CD4-positive, alpha-beta memory T cell (primary cell): ENCODE measurements at regions not wholly inside any gene's neighbourhood (a gene's known extent, or its start where the extent isn't known, plus 50 kb on each side); places are given as distances from the start of the nearest gene placed in this dataset.
A peak's percentile ranks its signal among the peaks of the same experiment; 100 is the strongest.

Experiments used
- CTCF ChIA-PET: fragments of 350-600 bp; sonication (Branson Sonifier 250); formaldehyde crosslinking; loops from one replicate; lab custom pipeline; 2021; ENCODE audit warnings: inconsistent platforms; ENCODE audit not compliant: partially characterized antibody; lab: Charles Lee
- POLR2A ChIA-PET: fragments of 350-600 bp; sonication (Branson Sonifier 250); formaldehyde crosslinking; loops from one replicate; lab custom pipeline; 2021; ENCODE audit not compliant: partially characterized antibody; lab: Charles Lee
- DNase-seq, 5 donors: peaks; one replicate each; pipeline versions ENCODE4 v3.0.0 to v3.0.0-alpha.2; 2020 to 2022; ENCODE audit warnings: mixed read lengths in 1 of 5
- H3K27ac ChIP-seq: one replicate; pipeline ENCODE4 v1.7.0; 2013; ENCODE audit warnings: low read depth, low read length
- H3K27me3 ChIP-seq: 2 replicates; pipeline ENCODE4 v1.7.0; 2013; ENCODE audit warnings: mild to moderate bottlenecking, low read length, moderate library complexity; ENCODE audit not compliant: insufficient read depth
- H3K36me3 ChIP-seq: 2 replicates; pipeline ENCODE4 v1.7.0; 2013; ENCODE audit warnings: mild to moderate bottlenecking, low read length, moderate library complexity; ENCODE audit not compliant: insufficient read depth
- H3K4me1 ChIP-seq: 2 replicates; pipeline ENCODE4 v1.7.0; 2013; ENCODE audit warnings: mild to moderate bottlenecking, low read length, moderate library complexity; ENCODE audit not compliant: insufficient read depth
- H3K4me3 ChIP-seq, 2 donors: one replicate each; pipeline ENCODE4 v1.7.0; 2013; ENCODE audit warnings: low read length in 2 of 2, mild to moderate bottlenecking in 1 of 2
- H3K9me3 ChIP-seq, 2 donors: one replicate each; pipeline ENCODE4 v1.7.0; 2013; ENCODE audit warnings: low read length in 2 of 2, control low read depth in 1 of 2; ENCODE audit not compliant: control insufficient read depth in 1 of 2
- H3K27ac Mint-ChIP-seq, 7 donors: one replicate each; pipeline ENCODE4 v1.8.0; 2020 to 2021; ENCODE audit warnings: mixed read lengths in 7 of 7, mild to moderate bottlenecking in 6 of 7, inconsistent platforms in 3 of 7, moderate library complexity in 3 of 7
- H3K27me3 Mint-ChIP-seq, 2 donors: one replicate each; pipeline ENCODE4 v1.8.0; 2020 to 2021; ENCODE audit warnings: mixed read lengths in 2 of 2
- H3K36me3 Mint-ChIP-seq, 2 donors: one replicate each; pipeline ENCODE4 v1.8.0; 2020 to 2021; ENCODE audit warnings: mixed read lengths in 2 of 2, inconsistent platforms in 1 of 2, mild to moderate bottlenecking in 1 of 2
- H3K4me1 Mint-ChIP-seq, 4 donors: one replicate each; pipeline ENCODE4 v1.8.0; 2020 to 2021; ENCODE audit warnings: mixed read lengths in 4 of 4, mild to moderate bottlenecking in 1 of 4
- H3K4me3 Mint-ChIP-seq, 8 donors: one replicate each; pipeline ENCODE4 v1.8.0; 2020 to 2021; ENCODE audit warnings: mixed read lengths in 8 of 8, mild to moderate bottlenecking in 7 of 8, moderate library complexity in 6 of 8, inconsistent platforms in 3 of 8
- H3K9me3 Mint-ChIP-seq, 8 donors: one replicate each; pipeline ENCODE4 v1.8.0; 2020 to 2021; ENCODE audit warnings: mixed read lengths in 8 of 8, mild to moderate bottlenecking in 5 of 8, inconsistent platforms in 3 of 8, moderate library complexity in 1 of 8
- intact Hi-C: fragments of 100-400 bp; cut with micrococcal nuclease; formaldehyde crosslinking; loops from one replicate; pipeline ENCODE4 v1.15.1; 2023

GRCh38 chr18:24672165-24672941, 211.9 kb downstream of the HRH4 start:
- ChIA-PET CTCF (interaction anchor here (0.9 to 2.2 kb wide), 4 partner anchors 12 to 312 kb away, joined by 3 to 8 read pairs (median 4); no protein-coding TSS in a partner anchor), POLR2A (no interaction called here)
- Histone ChIP-seq H3K27ac (no peak overlapping the region), H3K4me3 (no peak overlapping the region), H3K4me1 (no peaks in the 10 kb centered on the region), H3K9me3 (no peaks in the 10 kb centered on the region), H3K27me3 (no peaks in the 10 kb centered on the region), H3K36me3 (no peaks in the 10 kb centered on the region)
- Mint-ChIP-seq H3K9me3 (peaks cover 0 to 4% (median 0%) of the 10 kb centered on the region in 8 donors), H3K4me1 (no peaks in the 10 kb centered on the region), H3K36me3 (no peaks in the 10 kb centered on the region), H3K4me3 (no peak overlapping the region), H3K27me3 (peaks cover 6 to 7% of the 10 kb centered on the region in 2 donors), H3K27ac (no peak overlapping the region)
- peak in 2 of 5 donors; percentile 7 to 8 for DNase-seq
- intact Hi-C loops, result loop anchor here (1.0 to 2.0 kb wide), 2 partner anchors 72 to 186 kb away; no protein-coding TSS in a partner anchor

DNA sequence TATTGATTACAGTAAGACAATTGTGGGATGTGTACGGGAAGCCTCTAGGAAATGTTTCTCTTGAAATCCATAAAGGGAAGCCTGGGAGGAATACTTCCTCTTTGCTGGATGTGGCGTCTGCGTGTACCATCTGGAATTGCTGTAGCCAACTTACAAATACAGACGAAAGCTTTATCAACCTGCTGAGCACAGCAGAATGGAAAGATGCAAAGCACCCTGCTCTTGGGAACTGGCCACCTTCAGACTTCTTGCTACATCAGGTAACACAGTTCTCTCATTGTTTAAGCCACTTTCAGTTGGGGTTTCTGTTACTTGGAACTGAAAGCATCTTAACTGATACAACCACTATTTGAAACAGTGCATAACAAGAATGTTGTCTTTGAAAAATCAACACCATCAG, 213.8 kb downstream of the HRH4 start:
- Mint-ChIP-seq H3K9me3 (no peaks in the 10 kb centered on the region), H3K27me3 (peaks cover 3 to 7% of the 10 kb centered on the region in 2 donors), H3K27ac (no peak overlapping the region), H3K36me3 (no peaks in the 10 kb centered on the region), H3K4me3 (no peak overlapping the region), H3K4me1 (no peaks in the 10 kb centered on the region)
- Histone ChIP-seq H3K27me3 (no peaks in the 10 kb centered on the region), H3K27ac (no peak overlapping the region), H3K4me1 (no peaks in the 10 kb centered on the region), H3K9me3 (no peaks in the 10 kb centered on the region), H3K4me3 (no peak overlapping the region), H3K36me3 (no peaks in the 10 kb centered on the region)
- intact Hi-C loops, result no loop called here
- DNase-seq, result no peak
- ChIA-PET CTCF (no interaction called here), POLR2A (no interaction called here)

DNA sequence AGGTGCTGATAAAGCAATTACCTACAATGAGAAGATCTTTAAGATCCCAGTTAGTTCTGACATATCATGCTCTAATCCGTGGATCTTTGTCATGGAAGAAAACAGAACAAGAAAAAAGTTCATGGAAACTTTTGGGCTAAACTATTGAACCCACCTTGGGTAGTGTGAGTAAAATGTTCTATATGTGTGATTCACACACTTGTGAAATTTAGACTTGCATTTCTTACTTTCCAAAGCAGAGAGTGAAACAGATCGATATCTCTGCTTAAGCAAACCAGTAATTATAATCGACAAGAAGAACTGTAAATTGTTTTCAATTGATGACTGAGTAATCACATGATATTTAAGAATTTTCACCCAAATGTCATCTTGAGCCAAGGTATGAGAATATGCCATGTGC, 214.2 kb downstream of the HRH4 start:
- Mint-ChIP-seq H3K27me3 (peaks cover 3 to 7% of the 10 kb centered on the region in 2 donors), H3K4me1 (no peaks in the 10 kb centered on the region), H3K4me3 (no peak overlapping the region), H3K9me3 (no peaks in the 10 kb centered on the region), H3K27ac (no peak overlapping the region), H3K36me3 (no peaks in the 10 kb centered on the region)
- POLR2A ChIA-PET, result no interaction called here
- Histone ChIP-seq H3K4me3 (no peak overlapping the region), H3K4me1 (no peaks in the 10 kb centered on the region), H3K27ac (no peak overlapping the region), H3K27me3 (no peaks in the 10 kb centered on the region), H3K9me3 (no peaks in the 10 kb centered on the region), H3K36me3 (no peaks in the 10 kb centered on the region)
- no peak for DNase-seq
- CTCF ChIA-PET, result no interaction called here
- intact Hi-C loops, result no loop called here

DNA sequence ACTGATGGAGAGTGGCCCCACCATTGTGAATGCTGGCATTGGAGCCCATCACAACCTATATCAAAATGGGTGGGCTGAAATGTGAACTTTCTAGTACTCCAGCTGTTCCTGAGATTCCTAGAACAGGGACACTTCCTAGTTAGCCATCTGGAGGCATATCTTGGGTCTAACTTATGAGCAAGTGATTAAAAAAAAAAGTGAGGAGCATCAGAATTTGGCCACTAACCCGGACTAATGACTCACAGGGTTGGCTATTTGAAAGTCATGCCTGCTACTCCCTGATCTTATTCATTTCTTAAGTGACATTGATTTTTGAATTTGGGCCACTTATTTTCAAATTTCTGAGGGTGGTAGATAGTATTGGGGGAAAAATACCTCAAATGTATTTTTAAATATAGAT, 216.6 kb downstream of the HRH4 start:
- CTCF ChIA-PET, result interaction anchor here (1.0 kb wide), 1 partner anchor 39 kb away, joined by 3 read pairs; no protein-coding TSS in a partner anchor
- Mint-ChIP-seq H3K27ac (no peak overlapping the region), H3K27me3 (peaks cover 4 to 13% of the 10 kb centered on the region in 2 donors), H3K4me1 (no peaks in the 10 kb centered on the region), H3K9me3 (peaks cover 0 to 2% (median 0%) of the 10 kb centered on the region in 8 donors), H3K4me3 (no peak overlapping the region), H3K36me3 (no peaks in the 10 kb centered on the region)
- no peak overlapping the region for H3K27ac ChIP-seq
- no peaks in the 10 kb centered on the region for H3K27me3 ChIP-seq
- POLR2A ChIA-PET, result no interaction called here
- intact Hi-C loops, result no loop called here
- H3K9me3 ChIP-seq, result no peaks in the 10 kb centered on the region
- H3K4me1 ChIP-seq, result no peaks in the 10 kb centered on the region
- no peak for DNase-seq
- H3K36me3 ChIP-seq, result no peaks in the 10 kb centered on the region
- H3K4me3 ChIP-seq, result no peak overlapping the region

GRCh38 chr18:24678107-24678506, 217.7 kb downstream of the HRH4 start:
- Mint-ChIP-seq H3K27ac (no peak overlapping the region), H3K27me3 (peaks cover 4 to 13% of the 10 kb centered on the region in 2 donors), H3K4me3 (no peak overlapping the region), H3K9me3 (peaks cover 0 to 2% (median 0%) of the 10 kb centered on the region in 8 donors), H3K36me3 (no peaks in the 10 kb centered on the region), H3K4me1 (no peaks in the 10 kb centered on the region)
- ChIA-PET CTCF (no interaction called here), POLR2A (no interaction called here)
- Histone ChIP-seq H3K27me3 (no peaks in the 10 kb centered on the region), H3K36me3 (no peaks in the 10 kb centered on the region), H3K27ac (no peak overlapping the region), H3K4me3 (no peak overlapping the region), H3K4me1 (no peaks in the 10 kb centered on the region), H3K9me3 (no peaks in the 10 kb centered on the region)
- intact Hi-C loops, result no loop called here
- DNase-seq, result no peak

DNA sequence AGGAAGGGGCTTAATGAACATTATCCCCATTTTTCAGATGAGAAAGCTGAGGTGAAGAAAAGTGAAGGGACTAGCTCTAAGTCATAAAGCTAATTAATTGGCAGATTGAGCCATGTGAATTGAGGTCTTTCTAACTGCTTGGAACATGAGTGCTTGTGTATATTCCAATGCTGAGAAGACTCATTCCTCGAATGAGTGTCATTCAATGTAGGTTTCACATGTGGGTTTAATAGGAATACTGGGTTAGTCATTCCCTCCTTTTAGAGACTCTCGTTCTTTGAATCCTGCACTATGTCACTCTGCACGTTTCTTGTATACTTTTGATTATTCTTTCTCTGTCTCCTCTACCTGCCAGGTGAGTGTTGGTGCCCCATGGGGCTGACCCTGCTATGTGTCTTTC, 218.2 kb downstream of the HRH4 start:
- Histone ChIP-seq H3K4me3 (no peak overlapping the region), H3K36me3 (no peaks in the 10 kb centered on the region), H3K27me3 (no peaks in the 10 kb centered on the region), H3K4me1 (no peaks in the 10 kb centered on the region), H3K27ac (no peak overlapping the region), H3K9me3 (no peaks in the 10 kb centered on the region)
- Mint-ChIP-seq H3K27ac (no peak overlapping the region), H3K27me3 (peaks cover 4 to 11% of the 10 kb centered on the region in 2 donors), H3K4me1 (no peaks in the 10 kb centered on the region), H3K4me3 (no peak overlapping the region), H3K36me3 (no peaks in the 10 kb centered on the region), H3K9me3 (peaks cover 0 to 2% (median 0%) of the 10 kb centered on the region in 8 donors)
- ChIA-PET POLR2A (no interaction called here), CTCF (no interaction called here)
- no peak for DNase-seq
- intact Hi-C loops, result no loop called here

GRCh38 chr18:24679062-24679461, 218.6 kb downstream of the HRH4 start:
- POLR2A ChIA-PET, result no interaction called here
- H3K27ac Mint-ChIP-seq, result no peak overlapping the region
- CTCF ChIA-PET, result no interaction called here
- intact Hi-C loops, result no loop called here
- H3K36me3 Mint-ChIP-seq, result no peaks in the 10 kb centered on the region
- Histone ChIP-seq H3K4me1 (no peaks in the 10 kb centered on the region), H3K27ac (no peak overlapping the region), H3K27me3 (no peaks in the 10 kb centered on the region), H3K9me3 (no peaks in the 10 kb centered on the region), H3K4me3 (no peak overlapping the region), H3K36me3 (no peaks in the 10 kb centered on the region)
- H3K4me3 Mint-ChIP-seq, result no peak overlapping the region
- DNase-seq, result no peak
- H3K27me3 Mint-ChIP-seq, result peaks cover 4 to 9% of the 10 kb centered on the region in 2 donors
- no peaks in the 10 kb centered on the region for H3K4me1 Mint-ChIP-seq
- peaks cover 0 to 2% (median 0%) of the 10 kb centered on the region in 8 donors for H3K9me3 Mint-ChIP-seq
